Prostate gland (tissue), 2 donors: ENCODE measurements at regions not wholly inside any gene's neighbourhood (a gene's known extent, or its start where the extent isn't known, plus 50 kb on each side); places are given as distances from the start of the nearest gene placed in this dataset.

Experiments
- CTCF ChIP-seq, 4 experiments: fragments of 200-600 bp in 2 of 4; fragments of 450-650 bp in 2 of 4; sonication (generic) in 2 of 4; IDR thresholded peaks; 1 replicate in 3 of 4; 2 replicates in 1 of 4; pipeline ENCODE4 v1.5.1; 2016 to 2019; ENCODE audit warnings: antibody characterized with exemption in 4 of 4, mild to moderate bottlenecking in 2 of 4, moderate library complexity in 2 of 4
- POLR2A ChIP-seq: fragments of 450-650 bp; IDR thresholded peaks from one replicate; pipeline ENCODE4 v1.6.1; 2016; ENCODE audit warnings: antibody characterized with exemption, mild to moderate bottlenecking

GRCh38 chr10:125247576-125247975, 87.2 kb upstream of the CTBP2 start:
- TF ChIP-seq POLR2A: no peak
- TF ChIP-seq CTCF (IDR thresholded peaks at IDR 0.05): no peak
